ENCODE measurements at regions not wholly inside any gene's neighbourhood (a gene's known extent, or its start where the extent isn't known, plus 50 kb on each side); places are given as distances from the start of the nearest gene placed in this dataset.

- Histone ChIP-seq H4K20me1 (replicated peaks; ENCODE audit: insufficient read depth) (no peaks in the 10 kb centered on the region), H3K4me3 (no peak overlapping the region), H3K27me3 (ENCODE audit: insufficient read depth) (no peaks in the 10 kb centered on the region), H3K4me2 (no peak overlapping the region), H3K27ac (ENCODE audit: low read depth) (no peak overlapping the region), H3K4me1 (ENCODE audit: insufficient read depth) (no peaks in the 10 kb centered on the region), H3F3A (replicated peaks; ENCODE audit: low read depth) (no peaks in the 10 kb centered on the region), H3K9me2 (ENCODE audit: insufficient read depth) (no peaks in the 10 kb centered on the region), H2AFZ (no peak overlapping the region), H3K79me2 (replicated peaks; ENCODE audit: insufficient read depth) (no peaks in the 10 kb centered on the region), H3K36me3 (ENCODE audit: insufficient read depth) (no peaks in the 10 kb centered on the region)
- DNase-seq (ENCODE audit: low spot score) = no peak
- TF ChIP-seq POLR2AphosphoS5 (IDR thresholded peaks at IDR 0.05; ENCODE audit: low read depth) (no peak), EZH2 (IDR thresholded peaks at IDR 0.05; ENCODE audit: low read depth, unreplicated experiment) (no peak), STAT1 (IDR thresholded peaks at IDR 0.05; ENCODE audit: unreplicated experiment) (no peak), REST (IDR thresholded peaks at IDR 0.05; ENCODE audit: unreplicated experiment) (no peak), ZNF462 (CRISPR knock-in tag; IDR thresholded peaks at IDR 0.05) (no peak), ZNF331 (CRISPR knock-in tag; IDR thresholded peaks at IDR 0.05; ENCODE audit: low read depth) (no peak), ETS1 (IDR thresholded peaks at IDR 0.05) (no peak), NANOG (IDR thresholded peaks at IDR 0.05; ENCODE audit: borderline replicate concordance) (no peak), CTCF (conservative IDR thresholded peaks at IDR 0.05; ENCODE audit: low read depth in 2 of 2) (no peak), CREB1 (CRISPR knock-in tag; IDR thresholded peaks at IDR 0.05; ENCODE audit: low read depth) (no peak), ZNF114 (CRISPR knock-in tag; IDR thresholded peaks at IDR 0.05) (no peak), JUNB (IDR thresholded peaks at IDR 0.05; ENCODE audit: unreplicated experiment) (no peak), EZH2phosphoT487 (IDR thresholded peaks at IDR 0.05; ENCODE audit: unreplicated experiment) (no peak)
- Mint-ChIP-seq H3K4me3 (no peak overlapping the region), H3K9me3 (no peaks in the 10 kb centered on the region; the same call in 1 of the 3 replicates), H3K27ac (no peak overlapping the region), H3K4me1 (peaks cover 11% of the 10 kb centered on the region), H3K36me3 (ENCODE audit: low read depth) (peaks cover 3% of the 10 kb centered on the region; the same call in 1 of the 3 replicates), H3K27me3 (ENCODE audit: insufficient read depth, low read depth, poor library complexity) (peaks cover 5% of the 10 kb centered on the region)
- ATAC-seq = no peak
These were observed 198.6 kb upstream of the DIO3 start for GRCh38 chr14:101362529-101363260.
